OCI-M1 (cell line): ENCODE measurements at regions not wholly inside any gene's neighbourhood (a gene's known extent, or its start where the extent isn't known, plus 50 kb on each side); places are given as distances from the start of the nearest gene placed in this dataset.

Experiments used
- DNase-seq: peaks from one replicate; lab custom pipeline; 2025; lab: John Stamatoyannopoulos, UW

- peak; percentile 10 for DNase-seq
These were observed 222.9 kb downstream of the BRD1 start for GRCh38 chr22:49604732-49605302.

- no peak for DNase-seq
These were observed 224.7 kb downstream of the BRD1 start for GRCh38 chr22:49603016-49603415.

GRCh38 chr22:49602481-49602880, 225.2 kb downstream of the BRD1 start:
- no peak for DNase-seq

GRCh38 chr22:49601614-49602321, 225.9 kb downstream of the BRD1 start:
- DNase-seq = no peak

- DNase-seq = no peak
These were observed 226.7 kb downstream of the BRD1 start for GRCh38 chr22:49600891-49601431.

GRCh38 chr22:49600468-49600867, 227.2 kb downstream of the BRD1 start:
- no peak for DNase-seq

- no peak for DNase-seq
These were observed 227.8 kb downstream of the BRD1 start for GRCh38 chr22:49599691-49600455.

- no peak for DNase-seq
These were observed 228.6 kb downstream of the BRD1 start for GRCh38 chr22:49599039-49599438.

GRCh38 chr22:49598338-49598737, 229.3 kb downstream of the BRD1 start:
- no peak for DNase-seq

GRCh38 chr22:49597428-49598039, 230.1 kb downstream of the BRD1 start:
- no peak for DNase-seq

GRCh38 chr22:49595465-49596078, 232.1 kb downstream of the BRD1 start:
- no peak for DNase-seq

- DNase-seq = no peak
These were observed 233.6 kb downstream of the BRD1 start for GRCh38 chr22:49594078-49594477.

- DNase-seq = no peak
These were observed 234.2 kb downstream of the BRD1 start for GRCh38 chr22:49593509-49593908.

- DNase-seq = no peak
These were observed 234.7 kb downstream of the BRD1 start for GRCh38 chr22:49592780-49593501.

GRCh38 chr22:49590851-49591445, 236.7 kb downstream of the BRD1 start:
- no peak for DNase-seq

GRCh38 chr22:49590381-49590780, 237.3 kb downstream of the BRD1 start:
- DNase-seq = no peak

GRCh38 chr22:49589811-49590210, 237.9 kb downstream of the BRD1 start:
- DNase-seq = no peak

GRCh38 chr22:49589301-49589700, 238.4 kb downstream of the BRD1 start:
- DNase-seq = no peak

GRCh38 chr22:49588739-49589138, 238.9 kb downstream of the BRD1 start:
- no peak for DNase-seq

- DNase-seq = no peak
These were observed 239.7 kb downstream of the BRD1 start for GRCh38 chr22:49587987-49588386.

- DNase-seq = no peak
These were observed 240.3 kb downstream of the BRD1 start for GRCh38 chr22:49587421-49587820.
